Amygdala (tissue), 56 donors: ENCODE measurements at regions not wholly inside any gene's neighbourhood (a gene's known extent, or its start where the extent isn't known, plus 50 kb on each side); places are given as distances from the start of the nearest gene placed in this dataset.
A peak's percentile ranks its signal among the peaks of the same experiment; 100 is the strongest.

Source experiments
- DNase-seq, 56 donors: peaks; one replicate each; lab custom pipeline; 2025; lab: John Stamatoyannopoulos, UW

- DNase-seq, result peak in 33 of 56 donors; percentile 2 to 62 (median 16)
These were observed 110.7 kb downstream of the BTG1 start for GRCh38 chr12:92034858-92035401.

- no peak for DNase-seq
These were observed 111.6 kb downstream of the BTG1 start for GRCh38 chr12:92034083-92034482.

GRCh38 chr12:92032965-92033364 is 112.7 kb downstream of the BTG1 start:
- DNase-seq, result no peak

- no peak for DNase-seq
These were observed 113.5 kb downstream of the BTG1 start for GRCh38 chr12:92032101-92032500.

GRCh38 chr12:92030618-92031017 is 115.0 kb downstream of the BTG1 start:
- DNase-seq, result no peak

GRCh38 chr12:92029902-92030586 is 115.6 kb downstream of the BTG1 start:
- DNase-seq, result no peak

GRCh38 chr12:92029136-92029535 is 116.5 kb downstream of the BTG1 start:
- no peak for DNase-seq

GRCh38 chr12:92028441-92028709 is 117.3 kb downstream of the BTG1 start:
- peak in 1 of 56 donors; percentile 43 for DNase-seq

- DNase-seq, result no peak
These were observed 117.8 kb downstream of the BTG1 start for GRCh38 chr12:92027701-92028440.

GRCh38 chr12:92027243-92027642 is 118.4 kb downstream of the BTG1 start:
- DNase-seq, result no peak

- no peak for DNase-seq
These were observed 120.0 kb downstream of the BTG1 start for GRCh38 chr12:92025462-92026207.

- DNase-seq, result no peak
These were observed 123.6 kb downstream of the BTG1 start for GRCh38 chr12:92022093-92022492.

GRCh38 chr12:92021666-92022035 is 124.0 kb downstream of the BTG1 start:
- DNase-seq, result no peak

GRCh38 chr12:92020983-92021665 is 124.5 kb downstream of the BTG1 start:
- DNase-seq, result no peak

GRCh38 chr12:92019491-92020277 is 126.0 kb downstream of the BTG1 start:
- DNase-seq, result no peak

- DNase-seq, result no peak
These were observed 133.0 kb downstream of the BTG1 start for GRCh38 chr12:92012691-92013090.

- no peak for DNase-seq
These were observed 134.6 kb downstream of the BTG1 start for GRCh38 chr12:92010853-92011701.

GRCh38 chr12:92010368-92010767 is 135.3 kb downstream of the BTG1 start:
- no peak for DNase-seq

GRCh38 chr12:92008345-92008744 is 137.3 kb downstream of the BTG1 start:
- DNase-seq, result no peak
